ENCODE measurements at regions not wholly inside any gene's neighbourhood (a gene's known extent, or its start where the extent isn't known, plus 50 kb on each side); places are given as distances from the start of the nearest gene placed in this dataset.

DNA sequence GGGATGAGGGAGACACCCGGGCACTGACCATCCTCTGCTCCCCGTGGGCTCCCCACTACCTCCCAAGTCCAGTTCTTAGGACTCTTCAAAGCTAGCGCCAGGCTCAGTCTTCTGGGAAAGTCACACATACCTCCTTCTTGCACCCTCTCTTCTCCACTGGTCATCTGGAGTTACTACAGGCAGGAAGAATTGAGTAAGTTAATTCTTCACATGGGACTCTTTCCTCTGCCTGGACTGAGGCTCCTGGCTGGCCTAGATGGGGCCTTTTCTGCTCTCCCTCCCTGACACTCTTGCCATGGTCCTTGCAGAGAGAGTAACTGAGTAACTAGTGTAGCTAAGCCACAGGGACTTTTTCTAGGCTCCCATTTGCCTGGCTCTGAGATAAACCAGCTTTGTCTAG lies 96.5 kb upstream of the CELF4 start:
- no peak overlapping the region for H3K4me3 ChIP-seq
- no peak overlapping the region for H3K27ac ChIP-seq
- no peaks in the 10 kb centered on the region for H3K27me3 ChIP-seq (replicated peaks; ENCODE audit: insufficient read depth)
- TF ChIP-seq, protein P1, sequence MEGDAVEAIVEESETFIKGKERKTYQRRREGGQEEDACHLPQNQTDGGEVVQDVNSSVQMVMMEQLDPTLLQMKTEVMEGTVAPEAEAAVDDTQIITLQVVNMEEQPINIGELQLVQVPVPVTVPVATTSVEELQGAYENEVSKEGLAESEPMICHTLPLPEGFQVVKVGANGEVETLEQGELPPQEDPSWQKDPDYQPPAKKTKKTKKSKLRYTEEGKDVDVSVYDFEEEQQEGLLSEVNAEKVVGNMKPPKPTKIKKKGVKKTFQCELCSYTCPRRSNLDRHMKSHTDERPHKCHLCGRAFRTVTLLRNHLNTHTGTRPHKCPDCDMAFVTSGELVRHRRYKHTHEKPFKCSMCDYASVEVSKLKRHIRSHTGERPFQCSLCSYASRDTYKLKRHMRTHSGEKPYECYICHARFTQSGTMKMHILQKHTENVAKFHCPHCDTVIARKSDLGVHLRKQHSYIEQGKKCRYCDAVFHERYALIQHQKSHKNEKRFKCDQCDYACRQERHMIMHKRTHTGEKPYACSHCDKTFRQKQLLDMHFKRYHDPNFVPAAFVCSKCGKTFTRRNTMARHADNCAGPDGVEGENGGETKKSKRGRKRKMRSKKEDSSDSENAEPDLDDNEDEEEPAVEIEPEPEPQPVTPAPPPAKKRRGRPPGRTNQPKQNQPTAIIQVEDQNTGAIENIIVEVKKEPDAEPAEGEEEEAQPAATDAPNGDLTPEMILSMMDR (IDR thresholded peaks at IDR 0.05), result no peak
- ATAC-seq (ENCODE audit: insufficient number of reproducible peaks, low FRiP score, low read depth), result no peak
- no peak for DNase-seq (ENCODE audit: low spot score)
- no peaks in the 10 kb centered on the region for H3K36me3 ChIP-seq
- no peaks in the 10 kb centered on the region for H3K9me3 ChIP-seq
- H3K4me1 ChIP-seq (ENCODE audit: control insufficient read depth in 1 of 2, low read depth in 2 of 2), result no peaks in the 10 kb centered on the region

DNA sequence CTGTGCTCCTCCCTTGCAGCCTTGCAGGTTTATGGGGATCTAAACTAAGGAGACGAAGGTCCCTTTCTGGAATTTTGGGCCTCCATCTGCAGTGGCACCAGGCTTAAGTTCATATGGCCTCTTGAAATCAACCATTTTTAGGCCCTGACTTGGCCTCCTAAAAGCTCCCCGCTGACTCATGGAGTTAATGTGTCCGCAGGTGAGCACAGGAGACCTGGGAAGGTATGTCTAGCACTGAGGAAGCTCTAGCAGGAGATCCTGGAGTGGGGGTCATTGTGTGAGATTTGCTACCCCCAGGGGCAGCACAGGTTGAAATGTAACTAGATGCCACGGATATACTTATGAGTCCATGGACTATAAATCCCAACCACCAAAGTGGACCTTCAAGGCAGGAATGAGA lies 95.9 kb upstream of the CELF4 start:
- Histone ChIP-seq H3K36me3 (no peaks in the 10 kb centered on the region), H3K4me1 (ENCODE audit: control insufficient read depth in 1 of 2, low read depth in 2 of 2) (no peaks in the 10 kb centered on the region), H3K27me3 (replicated peaks; ENCODE audit: insufficient read depth) (no peaks in the 10 kb centered on the region), H3K4me3 (no peak overlapping the region), H3K9me3 (no peaks in the 10 kb centered on the region), H3K27ac (no peak overlapping the region)
- DNase-seq (ENCODE audit: low spot score), result no peak
- ATAC-seq (ENCODE audit: insufficient number of reproducible peaks, low FRiP score, low read depth), result no peak
- TF ChIP-seq, protein P1 (IDR thresholded peaks at IDR 0.05), result no peak

DNA sequence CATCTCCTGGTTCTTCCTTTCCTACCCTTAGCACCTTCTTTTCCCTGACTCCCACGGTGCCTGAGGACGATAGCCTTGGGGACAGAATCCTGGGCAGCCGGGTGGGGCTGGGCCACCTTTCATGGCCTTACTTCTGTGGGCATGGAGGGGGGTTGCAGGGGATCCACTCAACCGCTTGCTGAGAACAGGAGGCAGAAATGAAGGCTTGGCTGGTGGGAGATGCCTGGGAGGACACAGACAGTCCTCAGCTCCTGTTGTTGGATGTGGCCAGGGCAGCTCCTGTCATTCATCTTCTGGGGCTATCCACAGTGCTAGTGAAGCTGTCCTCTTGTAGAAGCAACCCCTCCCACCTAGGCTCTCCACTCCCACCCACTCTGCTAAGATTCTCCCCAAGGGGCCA lies 95.5 kb upstream of the CELF4 start:
- Histone ChIP-seq H3K4me3 (no peak overlapping the region), H3K27me3 (replicated peaks; ENCODE audit: insufficient read depth) (no peaks in the 10 kb centered on the region), H3K9me3 (no peaks in the 10 kb centered on the region), H3K4me1 (ENCODE audit: control insufficient read depth in 1 of 2, low read depth in 2 of 2) (no peaks in the 10 kb centered on the region), H3K36me3 (no peaks in the 10 kb centered on the region), H3K27ac (no peak overlapping the region)
- TF ChIP-seq, protein P1 (IDR thresholded peaks at IDR 0.05), result no peak
- DNase-seq (ENCODE audit: low spot score) (no peak), ATAC-seq (ENCODE audit: insufficient number of reproducible peaks, low FRiP score, low read depth) (no peak)

DNA sequence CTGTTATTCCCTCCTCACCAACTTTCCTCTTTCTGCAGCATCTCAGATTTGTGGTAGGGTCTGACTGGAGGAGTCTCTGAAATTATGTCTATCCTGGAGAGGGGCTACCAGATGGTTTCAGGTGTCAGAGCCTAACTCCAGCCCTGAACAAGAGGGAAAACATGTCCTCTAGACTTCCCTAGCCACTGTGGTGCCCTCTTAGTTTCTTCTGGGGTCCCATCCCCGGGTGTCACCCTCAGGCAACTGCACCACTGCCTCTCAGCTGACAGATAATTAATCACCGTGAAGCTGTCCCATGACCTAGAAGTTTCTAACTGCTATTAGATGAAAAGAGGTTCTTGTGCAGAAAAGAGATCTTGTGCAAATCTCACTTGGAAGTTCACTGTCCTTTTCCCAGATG lies 95.1 kb upstream of the CELF4 start:
- H3K9me3 ChIP-seq, result no peaks in the 10 kb centered on the region
- no peak for DNase-seq (ENCODE audit: low spot score)
- no peak for ATAC-seq (ENCODE audit: insufficient number of reproducible peaks, low FRiP score, low read depth)
- TF ChIP-seq, protein P1 (IDR thresholded peaks at IDR 0.05), result no peak
- no peaks in the 10 kb centered on the region for H3K36me3 ChIP-seq
- no peaks in the 10 kb centered on the region for H3K4me1 ChIP-seq (ENCODE audit: control insufficient read depth in 1 of 2, low read depth in 2 of 2)
- H3K27me3 ChIP-seq (replicated peaks; ENCODE audit: insufficient read depth), result no peaks in the 10 kb centered on the region
- no peak overlapping the region for H3K27ac ChIP-seq
- H3K4me3 ChIP-seq, result no peak overlapping the region

DNA sequence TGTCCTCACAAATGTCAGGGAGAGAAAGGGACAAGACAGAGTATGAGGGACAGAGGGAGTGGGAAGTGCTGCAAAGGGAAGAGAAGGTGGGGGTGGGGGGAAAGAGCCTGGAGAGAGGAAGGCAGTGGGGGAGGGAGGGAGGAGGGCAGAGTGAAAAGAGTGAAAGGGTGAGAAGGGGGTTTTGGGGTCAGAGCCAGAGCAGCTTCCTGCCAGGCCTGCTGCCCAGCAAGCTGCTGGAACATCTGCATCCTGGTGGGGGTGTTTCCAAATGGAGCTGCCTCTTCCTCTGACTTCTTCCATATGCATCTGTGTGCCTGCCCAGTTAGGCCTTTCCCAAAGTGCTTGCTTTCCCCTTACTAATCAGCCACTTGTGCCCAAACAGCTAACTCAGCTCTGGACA lies 94.3 kb upstream of the CELF4 start:
- Histone ChIP-seq H3K4me1 (ENCODE audit: control insufficient read depth in 1 of 2, low read depth in 2 of 2) (no peaks in the 10 kb centered on the region), H3K27me3 (replicated peaks; ENCODE audit: insufficient read depth) (no peaks in the 10 kb centered on the region), H3K4me3 (no peak overlapping the region), H3K36me3 (no peaks in the 10 kb centered on the region), H3K9me3 (no peaks in the 10 kb centered on the region), H3K27ac (no peak overlapping the region)
- TF ChIP-seq, protein P1 (IDR thresholded peaks at IDR 0.05), result no peak
- no peak for DNase-seq (ENCODE audit: low spot score)
- ATAC-seq (ENCODE audit: insufficient number of reproducible peaks, low FRiP score, low read depth), result no peak
